Calu3 (cell line): ENCODE measurements at regions not wholly inside any gene's neighbourhood (a gene's known extent, or its start where the extent isn't known, plus 50 kb on each side); places are given as distances from the start of the nearest gene placed in this dataset.

Experiments
- BruUV-seq: library from RNA; stranded (reverse); fragments of 400-500 nt; replicated peaks from 2 replicates; lab custom pipeline; 2021; lab: Mats Ljungman, UMichigan
- CTCF ChIA-PET: fragments of 300-600 bp; sonication (Branson Sonifier 250); formaldehyde crosslinking; loops from one replicate; lab custom pipeline; 2022; ENCODE audit warnings: antibody characterized with exemption; lab: Charles Lee
- DNase-seq: peaks from one replicate; pipeline ENCODE4 v3.0.0; 2022
- H3K27ac Mint-ChIP-seq: one replicate; pipeline ENCODE4 v1.8.0; 2022; ENCODE audit warnings: mixed read lengths; ENCODE audit not compliant: unreplicated experiment
- H3K27me3 Mint-ChIP-seq: one replicate; pipeline ENCODE4 v1.8.0; 2022; ENCODE audit warnings: mixed read lengths; ENCODE audit not compliant: unreplicated experiment
- H3K36me3 Mint-ChIP-seq: one replicate; pipeline ENCODE4 v1.8.0; 2022; ENCODE audit warnings: mild to moderate bottlenecking, moderate library complexity, mixed read lengths; ENCODE audit not compliant: insufficient read depth, unreplicated experiment
- H3K4me1 Mint-ChIP-seq: one replicate; pipeline ENCODE4 v1.8.0; 2022; ENCODE audit warnings: mild to moderate bottlenecking, low read depth, mixed read lengths; ENCODE audit not compliant: unreplicated experiment
- H3K4me3 Mint-ChIP-seq: one replicate; pipeline ENCODE4 v1.8.0; 2022; ENCODE audit warnings: mild to moderate bottlenecking, low read depth, moderate library complexity, mixed read lengths; ENCODE audit not compliant: unreplicated experiment
- H3K9me3 Mint-ChIP-seq: one replicate; pipeline ENCODE4 v1.8.0; 2022; ENCODE audit warnings: low read depth, mixed read lengths; ENCODE audit not compliant: unreplicated experiment
- intact Hi-C: fragments of 100-400 bp; cut with micrococcal nuclease; formaldehyde crosslinking; loops from one replicate; pipeline ENCODE4 v1.10.0; 2022; ENCODE audit not compliant: unreplicated experiment
- TF ChIP-seq, protein P1 (sequence below): fragments of 200-600 bp; IDR thresholded peaks from one replicate; pipeline ENCODE4 v1.8.0; 2022; ENCODE audit warnings: antibody characterized with exemption; ENCODE audit not compliant: unreplicated experiment

DNA sequence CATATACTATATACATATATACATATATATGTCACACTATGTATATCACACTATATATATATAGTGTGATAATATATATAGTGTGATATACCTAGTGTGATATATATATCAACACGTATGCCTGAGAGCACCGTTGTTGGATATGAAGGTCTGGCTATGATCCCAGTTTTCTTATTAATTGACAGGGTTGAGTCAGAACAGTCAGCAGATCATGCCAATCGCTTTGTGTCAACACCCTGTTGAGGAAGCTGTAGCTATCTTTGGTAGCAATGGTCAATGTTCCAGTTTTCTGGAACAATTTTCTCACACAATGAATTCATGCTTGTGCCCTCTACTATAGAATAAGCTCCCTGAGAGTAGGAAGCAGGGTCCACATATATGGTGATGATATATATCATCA, 496.0 kb upstream of the AGA start:
- Mint-ChIP-seq H3K9me3 (no peaks in the 10 kb centered on the region), H3K4me3 (no peak overlapping the region), H3K27me3 (no peaks in the 10 kb centered on the region), H3K4me1 (peaks cover 14% of the 10 kb centered on the region), H3K27ac (no peak overlapping the region), H3K36me3 (no peaks in the 10 kb centered on the region)
- CTCF ChIA-PET = interaction anchor here (0.6 to 0.7 kb wide), 2 partner anchors 12 to 326 kb away, joined by 3 read pairs; no protein-coding TSS in a partner anchor
- TF ChIP-seq, protein P1, sequence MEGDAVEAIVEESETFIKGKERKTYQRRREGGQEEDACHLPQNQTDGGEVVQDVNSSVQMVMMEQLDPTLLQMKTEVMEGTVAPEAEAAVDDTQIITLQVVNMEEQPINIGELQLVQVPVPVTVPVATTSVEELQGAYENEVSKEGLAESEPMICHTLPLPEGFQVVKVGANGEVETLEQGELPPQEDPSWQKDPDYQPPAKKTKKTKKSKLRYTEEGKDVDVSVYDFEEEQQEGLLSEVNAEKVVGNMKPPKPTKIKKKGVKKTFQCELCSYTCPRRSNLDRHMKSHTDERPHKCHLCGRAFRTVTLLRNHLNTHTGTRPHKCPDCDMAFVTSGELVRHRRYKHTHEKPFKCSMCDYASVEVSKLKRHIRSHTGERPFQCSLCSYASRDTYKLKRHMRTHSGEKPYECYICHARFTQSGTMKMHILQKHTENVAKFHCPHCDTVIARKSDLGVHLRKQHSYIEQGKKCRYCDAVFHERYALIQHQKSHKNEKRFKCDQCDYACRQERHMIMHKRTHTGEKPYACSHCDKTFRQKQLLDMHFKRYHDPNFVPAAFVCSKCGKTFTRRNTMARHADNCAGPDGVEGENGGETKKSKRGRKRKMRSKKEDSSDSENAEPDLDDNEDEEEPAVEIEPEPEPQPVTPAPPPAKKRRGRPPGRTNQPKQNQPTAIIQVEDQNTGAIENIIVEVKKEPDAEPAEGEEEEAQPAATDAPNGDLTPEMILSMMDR = no peak
- peak; percentile 25 for DNase-seq
- BruUV-seq = no TSS peak
- intact Hi-C loops = no loop called here

DNA sequence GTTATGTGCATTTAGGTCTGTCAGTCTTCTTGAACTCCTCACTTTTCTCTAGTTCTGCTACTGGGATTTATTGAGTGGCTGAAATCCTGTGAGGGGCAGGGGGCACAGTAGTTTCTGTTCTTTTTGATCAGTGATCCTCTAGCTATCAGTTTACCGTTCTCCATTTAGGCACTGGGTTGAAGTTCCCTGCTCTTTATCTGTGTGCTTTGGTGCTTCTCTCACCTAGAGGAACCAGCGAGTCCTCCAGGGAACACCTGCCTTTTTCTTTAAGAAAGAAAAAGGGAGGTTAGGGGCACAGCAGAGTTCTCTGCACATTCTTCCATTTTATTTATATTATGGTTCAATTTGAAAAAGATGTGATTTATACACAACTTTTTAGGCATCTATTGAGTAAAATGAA, 503.0 kb upstream of the AGA start:
- intact Hi-C loops = no loop called here
- no peak for DNase-seq
- Mint-ChIP-seq H3K4me1 (no peaks in the 10 kb centered on the region), H3K27ac (no peak overlapping the region), H3K27me3 (no peaks in the 10 kb centered on the region), H3K36me3 (no peaks in the 10 kb centered on the region), H3K9me3 (no peaks in the 10 kb centered on the region), H3K4me3 (no peak overlapping the region)
- TF ChIP-seq, protein P1 = no peak
- CTCF ChIA-PET = no interaction called here
- no TSS peak for BruUV-seq

DNA sequence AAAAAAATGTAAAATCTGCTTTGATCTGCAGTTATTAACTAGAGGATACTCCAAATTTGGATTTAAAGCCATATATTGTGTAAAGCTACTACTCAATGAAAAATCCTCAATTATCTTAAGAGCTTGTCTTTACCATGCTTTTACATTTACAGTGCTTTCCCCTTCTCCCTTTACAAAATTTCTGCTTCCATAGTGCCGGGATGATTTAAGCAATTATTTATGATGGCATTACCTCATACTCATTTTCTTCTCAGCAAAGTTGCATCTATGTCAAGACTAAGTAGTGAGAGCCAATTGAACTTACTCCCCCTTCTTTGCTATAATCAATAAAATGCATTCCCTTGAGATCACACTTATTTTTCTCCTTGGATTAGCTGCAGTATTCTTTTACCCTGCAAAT, 505.4 kb upstream of the AGA start:
- Mint-ChIP-seq H3K4me1 (no peaks in the 10 kb centered on the region), H3K27ac (no peak overlapping the region), H3K4me3 (no peak overlapping the region), H3K9me3 (no peaks in the 10 kb centered on the region), H3K27me3 (no peaks in the 10 kb centered on the region), H3K36me3 (no peaks in the 10 kb centered on the region)
- DNase-seq = no peak
- TF ChIP-seq, protein P1 = no peak
- intact Hi-C loops = no loop called here
- no TSS peak for BruUV-seq
- CTCF ChIA-PET = no interaction called here

DNA sequence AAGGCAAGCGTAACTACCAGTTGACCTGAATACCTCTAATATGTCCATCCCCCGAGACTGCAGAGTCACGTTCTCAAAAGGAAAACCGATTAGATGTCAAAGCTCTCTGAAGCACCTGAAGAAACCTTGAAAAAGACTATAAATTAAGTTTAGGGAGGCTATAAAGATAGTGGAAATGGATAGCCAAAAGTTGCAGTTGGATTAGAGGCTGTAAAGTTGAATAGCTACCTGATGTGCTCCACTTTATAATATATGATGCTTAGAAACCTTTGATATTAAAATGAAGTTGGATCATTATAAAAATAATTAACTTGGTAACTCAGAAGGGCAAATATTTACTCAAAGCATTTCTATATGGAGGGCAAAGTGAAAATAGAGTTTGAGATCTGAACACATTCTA, 506.6 kb upstream of the AGA start:
- H3K27ac Mint-ChIP-seq = no peak overlapping the region
- H3K4me1 Mint-ChIP-seq = no peaks in the 10 kb centered on the region
- no peak overlapping the region for H3K4me3 Mint-ChIP-seq
- no peaks in the 10 kb centered on the region for H3K36me3 Mint-ChIP-seq
- DNase-seq = no peak
- TF ChIP-seq, protein P1 = no peak
- intact Hi-C loops = no loop called here
- no peaks in the 10 kb centered on the region for H3K9me3 Mint-ChIP-seq
- no TSS peak for BruUV-seq
- CTCF ChIA-PET = no interaction called here
- H3K27me3 Mint-ChIP-seq = no peaks in the 10 kb centered on the region
